ENCODE measurements at regions not wholly inside any gene's neighbourhood (a gene's known extent, or its start where the extent isn't known, plus 50 kb on each side); places are given as distances from the start of the nearest gene placed in this dataset.
A peak's percentile ranks its signal among the peaks of the same experiment; 100 is the strongest.
"Not testable (repeated sequence)": the region's sequence is repeated elsewhere in the genome, so short reads cannot be mapped to it uniquely, and the experiment has no call there.

- no peak for DNase-seq
These were observed 258.9 kb upstream of the SOX4 start for GRCh38 chr6:21334651-21335050.

GRCh38 chr6:21335591-21335990 is 258.0 kb upstream of the SOX4 start:
- no peak for DNase-seq

- no peak for DNase-seq
These were observed 256.3 kb upstream of the SOX4 start for GRCh38 chr6:21337263-21337662.

- DNase-seq, result no peak
These were observed 253.0 kb upstream of the SOX4 start for GRCh38 chr6:21340573-21340972.

- DNase-seq, result no peak
These were observed 251.6 kb upstream of the SOX4 start for GRCh38 chr6:21341910-21342309.

GRCh38 chr6:21342501-21342900 is 251.1 kb upstream of the SOX4 start:
- no peak for DNase-seq

- DNase-seq, result not testable (repeated sequence)
These were observed 247.8 kb upstream of the SOX4 start for GRCh38 chr6:21345704-21346103.

- DNase-seq, result no peak
These were observed 245.4 kb upstream of the SOX4 start for GRCh38 chr6:21348146-21348503.

- no peak for DNase-seq
These were observed 244.9 kb upstream of the SOX4 start for GRCh38 chr6:21348504-21349195.

GRCh38 chr6:21349834-21350233 is 243.7 kb upstream of the SOX4 start:
- no peak for DNase-seq

- no peak for DNase-seq
These were observed 242.6 kb upstream of the SOX4 start for GRCh38 chr6:21350926-21351325.

GRCh38 chr6:21352131-21352530 is 241.4 kb upstream of the SOX4 start:
- no peak for DNase-seq

GRCh38 chr6:21354805-21355238 is 238.7 kb upstream of the SOX4 start:
- DNase-seq, result no peak

GRCh38 chr6:21355638-21356037 is 237.9 kb upstream of the SOX4 start:
- DNase-seq, result no peak

GRCh38 chr6:21357262-21357661 is 236.3 kb upstream of the SOX4 start:
- DNase-seq, result no peak

- no peak for DNase-seq
These were observed 233.6 kb upstream of the SOX4 start for GRCh38 chr6:21359926-21360325.

GRCh38 chr6:21360336-21360735 is 233.2 kb upstream of the SOX4 start:
- DNase-seq, result no peak

- DNase-seq, result no peak
These were observed 226.4 kb upstream of the SOX4 start for GRCh38 chr6:21367148-21367547.

GRCh38 chr6:21367649-21368154 is 225.8 kb upstream of the SOX4 start:
- no peak for DNase-seq

- DNase-seq, result no peak
These were observed 222.5 kb upstream of the SOX4 start for GRCh38 chr6:21371061-21371460.

- peak; percentile 74 for DNase-seq
These were observed 221.8 kb upstream of the SOX4 start for GRCh38 chr6:21371676-21372171.

GRCh38 chr6:21375151-21376116 is 218.1 kb upstream of the SOX4 start:
- no peak for DNase-seq

GRCh38 chr6:21377356-21377755 is 216.2 kb upstream of the SOX4 start:
- DNase-seq, result no peak
